HepG2 (cell line): ENCODE measurements at regions not wholly inside any gene's neighbourhood (a gene's known extent, or its start where the extent isn't known, plus 50 kb on each side); places are given as distances from the start of the nearest gene placed in this dataset.

Experiments used
- ARNT ChIP-seq: fragments of 450-650 bp; IDR thresholded peaks from 2 replicates; pipeline ENCODE4 v1.6.1; 2017
- ESRRA ChIP-seq: sonication (generic); formaldehyde crosslinking; IDR thresholded peaks from 2 replicates; pipeline ENCODE4 v1.5.1; 2020; ENCODE audit warnings: mild to moderate bottlenecking, low read depth, missing genetic modification reagents
- SMAD1 ChIP-seq: sonication (generic); formaldehyde crosslinking; IDR thresholded peaks from 2 replicates; pipeline ENCODE4 v1.4.0; 2020; ENCODE audit warnings: missing genetic modification reagents, low read depth, mild to moderate bottlenecking, borderline replicate concordance
- ZFP36L2 ChIP-seq: sonication (generic); formaldehyde crosslinking; IDR thresholded peaks from 2 replicates; pipeline ENCODE4 v1.4.0; 2020; ENCODE audit warnings: missing genetic modification reagents
- ZIK1 ChIP-seq: sonication (generic); formaldehyde crosslinking; IDR thresholded peaks from 2 replicates; pipeline ENCODE4 v1.5.0; 2020; ENCODE audit warnings: mild to moderate bottlenecking, low read depth, missing genetic modification reagents, borderline replicate concordance
- ZNF570 ChIP-seq: sonication (generic); formaldehyde crosslinking; IDR thresholded peaks from 2 replicates; pipeline ENCODE4 v1.4.0; 2020; ENCODE audit warnings: mild to moderate bottlenecking, missing genetic modification reagents, borderline replicate concordance
- ZSCAN31 ChIP-seq: sonication (generic); formaldehyde crosslinking; IDR thresholded peaks from 2 replicates; pipeline ENCODE4 v1.5.0; 2020; ENCODE audit warnings: low read depth, mild to moderate bottlenecking, missing genetic modification reagents
- TF ChIP-seq, protein P1 (sequence below): sonication (generic); formaldehyde crosslinking; IDR thresholded peaks from 2 replicates; pipeline ENCODE4 v1.5.0; 2020; ENCODE audit warnings: mild to moderate bottlenecking, missing genetic modification reagents, moderate library complexity
- TF ChIP-seq, protein P2 (sequence below): sonication (generic); formaldehyde crosslinking; IDR thresholded peaks from 2 replicates; pipeline ENCODE4 v1.4.0; 2020; ENCODE audit warnings: missing genetic modification reagents, borderline replicate concordance
- TF ChIP-seq, protein P3 (sequence below): sonication (generic); formaldehyde crosslinking; IDR thresholded peaks from 2 replicates; pipeline ENCODE4 v1.5.1; 2020; ENCODE audit warnings: mild to moderate bottlenecking, missing genetic modification reagents
- TF ChIP-seq, protein P4 (sequence below), 2 experiments: IDR thresholded peaks; 2 replicates each; pipeline ENCODE4 v1.6.1; 2011 to 2012; ENCODE audit warnings: low read length in 2 of 2, borderline replicate concordance in 1 of 2, low read depth in 1 of 2, mild to moderate bottlenecking in 1 of 2, moderate library complexity in 1 of 2

DNA sequence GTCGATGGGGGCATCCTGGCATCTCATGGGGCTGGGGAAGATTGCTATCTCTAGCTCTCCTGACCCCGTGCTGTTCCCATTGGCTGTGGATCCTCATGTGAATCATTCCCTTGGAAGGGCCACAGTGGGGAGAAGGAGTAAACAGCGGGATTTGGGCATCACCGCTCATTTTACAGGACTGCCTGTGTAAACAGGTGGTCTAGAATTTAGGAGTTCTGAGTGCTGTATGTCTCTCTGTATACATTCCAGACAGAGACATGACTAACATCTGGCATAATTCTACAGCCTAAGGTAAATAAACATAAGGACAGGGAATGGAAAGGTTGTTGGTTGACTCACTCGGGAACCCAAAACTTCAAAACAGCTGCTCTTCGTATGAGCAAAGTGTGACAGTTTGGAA, 92.7 kb downstream of the COPS8 start:
- TF ChIP-seq ARNT, result no peak
- TF ChIP-seq SMAD1 (CRISPR knock-in tag), result no peak
- TF ChIP-seq ZIK1 (CRISPR knock-in tag), result no peak
- TF ChIP-seq, protein P1, sequence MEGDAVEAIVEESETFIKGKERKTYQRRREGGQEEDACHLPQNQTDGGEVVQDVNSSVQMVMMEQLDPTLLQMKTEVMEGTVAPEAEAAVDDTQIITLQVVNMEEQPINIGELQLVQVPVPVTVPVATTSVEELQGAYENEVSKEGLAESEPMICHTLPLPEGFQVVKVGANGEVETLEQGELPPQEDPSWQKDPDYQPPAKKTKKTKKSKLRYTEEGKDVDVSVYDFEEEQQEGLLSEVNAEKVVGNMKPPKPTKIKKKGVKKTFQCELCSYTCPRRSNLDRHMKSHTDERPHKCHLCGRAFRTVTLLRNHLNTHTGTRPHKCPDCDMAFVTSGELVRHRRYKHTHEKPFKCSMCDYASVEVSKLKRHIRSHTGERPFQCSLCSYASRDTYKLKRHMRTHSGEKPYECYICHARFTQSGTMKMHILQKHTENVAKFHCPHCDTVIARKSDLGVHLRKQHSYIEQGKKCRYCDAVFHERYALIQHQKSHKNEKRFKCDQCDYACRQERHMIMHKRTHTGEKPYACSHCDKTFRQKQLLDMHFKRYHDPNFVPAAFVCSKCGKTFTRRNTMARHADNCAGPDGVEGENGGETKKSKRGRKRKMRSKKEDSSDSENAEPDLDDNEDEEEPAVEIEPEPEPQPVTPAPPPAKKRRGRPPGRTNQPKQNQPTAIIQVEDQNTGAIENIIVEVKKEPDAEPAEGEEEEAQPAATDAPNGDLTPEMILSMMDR (CRISPR knock-in tag), result no peak
- TF ChIP-seq ZNF570, result no peak
- TF ChIP-seq ESRRA (CRISPR knock-in tag), result no peak
- TF ChIP-seq, protein P2, sequence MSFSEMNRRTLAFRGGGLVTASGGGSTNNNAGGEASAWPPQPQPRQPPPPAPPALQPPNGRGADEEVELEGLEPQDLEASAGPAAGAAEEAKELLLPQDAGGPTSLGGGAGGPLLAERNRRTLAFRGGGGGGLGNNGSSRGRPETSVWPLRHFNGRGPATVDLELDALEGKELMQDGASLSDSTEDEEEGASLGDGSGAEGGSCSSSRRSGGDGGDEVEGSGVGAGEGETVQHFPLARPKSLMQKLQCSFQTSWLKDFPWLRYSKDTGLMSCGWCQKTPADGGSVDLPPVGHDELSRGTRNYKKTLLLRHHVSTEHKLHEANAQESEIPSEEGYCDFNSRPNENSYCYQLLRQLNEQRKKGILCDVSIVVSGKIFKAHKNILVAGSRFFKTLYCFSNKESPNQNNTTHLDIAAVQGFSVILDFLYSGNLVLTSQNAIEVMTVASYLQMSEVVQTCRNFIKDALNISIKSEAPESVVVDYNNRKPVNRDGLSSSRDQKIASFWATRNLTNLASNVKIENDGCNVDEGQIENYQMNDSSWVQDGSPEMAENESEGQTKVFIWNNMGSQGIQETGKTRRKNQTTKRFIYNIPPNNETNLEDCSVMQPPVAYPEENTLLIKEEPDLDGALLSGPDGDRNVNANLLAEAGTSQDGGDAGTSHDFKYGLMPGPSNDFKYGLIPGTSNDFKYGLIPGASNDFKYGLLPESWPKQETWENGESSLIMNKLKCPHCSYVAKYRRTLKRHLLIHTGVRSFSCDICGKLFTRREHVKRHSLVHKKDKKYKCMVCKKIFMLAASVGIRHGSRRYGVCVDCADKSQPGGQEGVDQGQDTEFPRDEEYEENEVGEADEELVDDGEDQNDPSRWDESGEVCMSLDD, result no peak
- TF ChIP-seq, protein P3, sequence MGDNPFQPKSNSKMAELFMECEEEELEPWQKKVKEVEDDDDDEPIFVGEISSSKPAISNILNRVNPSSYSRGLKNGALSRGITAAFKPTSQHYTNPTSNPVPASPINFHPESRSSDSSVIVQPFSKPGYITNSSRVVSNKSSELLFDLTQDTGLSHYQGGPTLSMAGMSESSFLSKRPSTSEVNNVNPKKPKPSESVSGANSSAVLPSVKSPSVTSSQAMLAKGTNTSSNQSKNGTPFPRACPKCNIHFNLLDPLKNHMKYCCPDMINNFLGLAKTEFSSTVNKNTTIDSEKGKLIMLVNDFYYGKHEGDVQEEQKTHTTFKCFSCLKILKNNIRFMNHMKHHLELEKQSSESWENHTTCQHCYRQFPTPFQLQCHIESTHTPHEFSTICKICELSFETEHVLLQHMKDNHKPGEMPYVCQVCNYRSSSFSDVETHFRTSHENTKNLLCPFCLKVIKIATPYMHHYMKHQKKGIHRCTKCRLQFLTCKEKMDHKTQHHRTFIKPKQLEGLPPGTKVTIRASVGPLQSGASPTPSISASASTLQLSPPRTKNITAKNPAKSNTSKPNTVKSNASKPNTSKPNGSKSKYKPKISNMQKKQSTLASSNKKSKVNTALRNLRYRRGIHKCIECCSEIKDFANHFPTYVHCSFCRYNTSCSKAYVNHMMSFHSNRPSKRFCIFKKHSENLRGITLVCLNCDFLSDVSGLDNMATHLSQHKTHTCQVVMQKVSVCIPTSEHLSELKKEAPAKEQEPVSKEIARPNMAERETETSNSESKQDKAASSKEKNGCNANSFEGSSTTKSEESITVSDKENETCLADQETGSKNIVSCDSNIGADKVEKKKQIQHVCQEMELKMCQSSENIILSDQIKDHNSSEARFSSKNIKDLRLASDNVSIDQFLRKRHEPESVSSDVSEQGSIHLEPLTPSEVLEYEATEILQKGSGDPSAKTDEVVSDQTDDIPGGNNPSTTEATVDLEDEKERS (CRISPR knock-in tag), result no peak
- TF ChIP-seq ZFP36L2 (CRISPR knock-in tag), result no peak
- TF ChIP-seq, protein P4, sequence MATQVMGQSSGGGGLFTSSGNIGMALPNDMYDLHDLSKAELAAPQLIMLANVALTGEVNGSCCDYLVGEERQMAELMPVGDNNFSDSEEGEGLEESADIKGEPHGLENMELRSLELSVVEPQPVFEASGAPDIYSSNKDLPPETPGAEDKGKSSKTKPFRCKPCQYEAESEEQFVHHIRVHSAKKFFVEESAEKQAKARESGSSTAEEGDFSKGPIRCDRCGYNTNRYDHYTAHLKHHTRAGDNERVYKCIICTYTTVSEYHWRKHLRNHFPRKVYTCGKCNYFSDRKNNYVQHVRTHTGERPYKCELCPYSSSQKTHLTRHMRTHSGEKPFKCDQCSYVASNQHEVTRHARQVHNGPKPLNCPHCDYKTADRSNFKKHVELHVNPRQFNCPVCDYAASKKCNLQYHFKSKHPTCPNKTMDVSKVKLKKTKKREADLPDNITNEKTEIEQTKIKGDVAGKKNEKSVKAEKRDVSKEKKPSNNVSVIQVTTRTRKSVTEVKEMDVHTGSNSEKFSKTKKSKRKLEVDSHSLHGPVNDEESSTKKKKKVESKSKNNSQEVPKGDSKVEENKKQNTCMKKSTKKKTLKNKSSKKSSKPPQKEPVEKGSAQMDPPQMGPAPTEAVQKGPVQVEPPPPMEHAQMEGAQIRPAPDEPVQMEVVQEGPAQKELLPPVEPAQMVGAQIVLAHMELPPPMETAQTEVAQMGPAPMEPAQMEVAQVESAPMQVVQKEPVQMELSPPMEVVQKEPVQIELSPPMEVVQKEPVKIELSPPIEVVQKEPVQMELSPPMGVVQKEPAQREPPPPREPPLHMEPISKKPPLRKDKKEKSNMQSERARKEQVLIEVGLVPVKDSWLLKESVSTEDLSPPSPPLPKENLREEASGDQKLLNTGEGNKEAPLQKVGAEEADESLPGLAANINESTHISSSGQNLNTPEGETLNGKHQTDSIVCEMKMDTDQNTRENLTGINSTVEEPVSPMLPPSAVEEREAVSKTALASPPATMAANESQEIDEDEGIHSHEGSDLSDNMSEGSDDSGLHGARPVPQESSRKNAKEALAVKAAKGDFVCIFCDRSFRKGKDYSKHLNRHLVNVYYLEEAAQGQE (IDR thresholded peaks at IDR 0.05; ENCODE audit: borderline replicate concordance in 1 of 2, low read depth in 1 of 2, low read length in 2 of 2), result no peak
- no peak for TF ChIP-seq ZSCAN31
